ENCODE measurements at regions not wholly inside any gene's neighbourhood (a gene's known extent, or its start where the extent isn't known, plus 50 kb on each side); places are given as distances from the start of the nearest gene placed in this dataset.
"Not testable (repeated sequence)": the region's sequence is repeated elsewhere in the genome, so short reads cannot be mapped to it uniquely, and the experiment has no call there.

DNA sequence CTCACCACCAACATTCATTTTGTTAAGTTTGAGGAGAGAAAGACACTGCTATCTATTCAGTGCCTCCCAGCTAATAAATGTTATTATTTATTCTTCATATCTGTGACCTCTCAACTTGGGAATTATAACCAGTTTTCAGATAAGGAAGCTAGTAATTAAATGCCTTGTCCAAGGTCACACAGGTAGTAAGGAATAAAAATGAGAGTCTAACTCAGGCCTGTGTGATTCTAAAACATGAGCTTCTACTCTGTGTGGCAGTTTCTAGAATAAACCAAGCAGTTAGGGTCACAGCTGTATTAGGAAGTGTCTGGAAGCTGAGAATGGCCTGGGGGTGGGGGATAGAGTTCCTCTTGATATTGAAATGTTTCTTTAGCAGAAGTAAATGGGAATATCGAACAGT is 137.8 kb upstream of the LRATD1 start:
- no peak overlapping the region for H3K27ac ChIP-seq (ENCODE audit: low read length)
- BruUV-seq (replicated peaks): no TSS peak
- DNase-seq (ENCODE audit: low read depth, low spot score) (no peak), ATAC-seq (no peak)
- no peak overlapping the region for H3K4me3 ChIP-seq (ENCODE audit: low read depth in 2 of 2, low read length in 2 of 2)
- H3K27me3 ChIP-seq (ENCODE audit: control insufficient read depth, insufficient read depth, low read length): no peaks in the 10 kb centered on the region
- H3K36me3 ChIP-seq (ENCODE audit: control insufficient read depth, insufficient read depth, low read length): no peaks in the 10 kb centered on the region
- H3K9me3 ChIP-seq (ENCODE audit: control insufficient read depth, insufficient read depth, low read depth, low read length): no peaks in the 10 kb centered on the region
- intact Hi-C loops (cut with micrococcal nuclease; ENCODE audit: unreplicated experiment) (no loop called here), in situ Hi-C loops (cut with HindIII; ENCODE audit: low pct_unique_long_range_greater_than_20kb, low sequenced_read_pairs) (no loop called here)
- no peaks in the 10 kb centered on the region for H3K4me1 ChIP-seq (ENCODE audit: control insufficient read depth, insufficient read depth, low read length)
- TF ChIP-seq SIN3A (IDR thresholded peaks at IDR 0.05; ENCODE audit: borderline replicate concordance, insufficient read depth, low read depth, low read length): no peak
- TF ChIP-seq POLR2AphosphoS5 (IDR thresholded peaks at IDR 0.05; ENCODE audit: low read depth, low read length): no peak
- TF ChIP-seq, protein P1, sequence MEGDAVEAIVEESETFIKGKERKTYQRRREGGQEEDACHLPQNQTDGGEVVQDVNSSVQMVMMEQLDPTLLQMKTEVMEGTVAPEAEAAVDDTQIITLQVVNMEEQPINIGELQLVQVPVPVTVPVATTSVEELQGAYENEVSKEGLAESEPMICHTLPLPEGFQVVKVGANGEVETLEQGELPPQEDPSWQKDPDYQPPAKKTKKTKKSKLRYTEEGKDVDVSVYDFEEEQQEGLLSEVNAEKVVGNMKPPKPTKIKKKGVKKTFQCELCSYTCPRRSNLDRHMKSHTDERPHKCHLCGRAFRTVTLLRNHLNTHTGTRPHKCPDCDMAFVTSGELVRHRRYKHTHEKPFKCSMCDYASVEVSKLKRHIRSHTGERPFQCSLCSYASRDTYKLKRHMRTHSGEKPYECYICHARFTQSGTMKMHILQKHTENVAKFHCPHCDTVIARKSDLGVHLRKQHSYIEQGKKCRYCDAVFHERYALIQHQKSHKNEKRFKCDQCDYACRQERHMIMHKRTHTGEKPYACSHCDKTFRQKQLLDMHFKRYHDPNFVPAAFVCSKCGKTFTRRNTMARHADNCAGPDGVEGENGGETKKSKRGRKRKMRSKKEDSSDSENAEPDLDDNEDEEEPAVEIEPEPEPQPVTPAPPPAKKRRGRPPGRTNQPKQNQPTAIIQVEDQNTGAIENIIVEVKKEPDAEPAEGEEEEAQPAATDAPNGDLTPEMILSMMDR (IDR thresholded peaks at IDR 0.05): no peak
- TF ChIP-seq, protein P2, sequence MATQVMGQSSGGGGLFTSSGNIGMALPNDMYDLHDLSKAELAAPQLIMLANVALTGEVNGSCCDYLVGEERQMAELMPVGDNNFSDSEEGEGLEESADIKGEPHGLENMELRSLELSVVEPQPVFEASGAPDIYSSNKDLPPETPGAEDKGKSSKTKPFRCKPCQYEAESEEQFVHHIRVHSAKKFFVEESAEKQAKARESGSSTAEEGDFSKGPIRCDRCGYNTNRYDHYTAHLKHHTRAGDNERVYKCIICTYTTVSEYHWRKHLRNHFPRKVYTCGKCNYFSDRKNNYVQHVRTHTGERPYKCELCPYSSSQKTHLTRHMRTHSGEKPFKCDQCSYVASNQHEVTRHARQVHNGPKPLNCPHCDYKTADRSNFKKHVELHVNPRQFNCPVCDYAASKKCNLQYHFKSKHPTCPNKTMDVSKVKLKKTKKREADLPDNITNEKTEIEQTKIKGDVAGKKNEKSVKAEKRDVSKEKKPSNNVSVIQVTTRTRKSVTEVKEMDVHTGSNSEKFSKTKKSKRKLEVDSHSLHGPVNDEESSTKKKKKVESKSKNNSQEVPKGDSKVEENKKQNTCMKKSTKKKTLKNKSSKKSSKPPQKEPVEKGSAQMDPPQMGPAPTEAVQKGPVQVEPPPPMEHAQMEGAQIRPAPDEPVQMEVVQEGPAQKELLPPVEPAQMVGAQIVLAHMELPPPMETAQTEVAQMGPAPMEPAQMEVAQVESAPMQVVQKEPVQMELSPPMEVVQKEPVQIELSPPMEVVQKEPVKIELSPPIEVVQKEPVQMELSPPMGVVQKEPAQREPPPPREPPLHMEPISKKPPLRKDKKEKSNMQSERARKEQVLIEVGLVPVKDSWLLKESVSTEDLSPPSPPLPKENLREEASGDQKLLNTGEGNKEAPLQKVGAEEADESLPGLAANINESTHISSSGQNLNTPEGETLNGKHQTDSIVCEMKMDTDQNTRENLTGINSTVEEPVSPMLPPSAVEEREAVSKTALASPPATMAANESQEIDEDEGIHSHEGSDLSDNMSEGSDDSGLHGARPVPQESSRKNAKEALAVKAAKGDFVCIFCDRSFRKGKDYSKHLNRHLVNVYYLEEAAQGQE (IDR thresholded peaks at IDR 0.05; ENCODE audit: insufficient read depth in 1 of 2, low read depth in 2 of 2, low read length in 1 of 2): no peak
- TF ChIP-seq TCF7L2 (IDR thresholded peaks at IDR 0.05; ENCODE audit: low read depth, low read length): no peak
- CTCF ChIA-PET: no interaction called here
- POLR2A ChIA-PET: no interaction called here

DNA sequence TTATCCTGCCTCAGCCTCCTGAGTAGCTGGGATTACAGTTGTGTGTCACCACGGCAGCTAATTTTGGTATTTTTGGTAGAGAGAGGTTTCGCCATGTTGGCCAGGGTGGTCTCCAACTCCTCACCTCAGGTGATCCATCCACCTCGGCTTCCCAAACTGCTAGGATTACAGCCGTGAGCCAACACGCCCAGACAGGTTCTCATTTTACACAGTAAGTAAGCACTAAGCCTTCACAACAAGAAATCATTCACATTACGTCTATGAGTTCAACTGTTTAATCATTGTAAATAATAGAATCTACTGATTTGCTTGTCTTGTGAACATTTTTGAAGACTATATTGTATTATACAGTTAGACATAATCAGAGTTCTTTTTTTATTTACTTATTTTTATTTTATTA is 131.5 kb upstream of the LRATD1 start:
- no peak for DNase-seq (ENCODE audit: low read depth, low spot score)
- TF ChIP-seq, protein P2 (IDR thresholded peaks at IDR 0.05; ENCODE audit: insufficient read depth in 1 of 2, low read depth in 2 of 2, low read length in 1 of 2): no peak
- TF ChIP-seq TCF7L2 (IDR thresholded peaks at IDR 0.05; ENCODE audit: low read depth, low read length): no peak
- no peak for TF ChIP-seq SIN3A (IDR thresholded peaks at IDR 0.05; ENCODE audit: borderline replicate concordance, insufficient read depth, low read depth, low read length)
- TF ChIP-seq, protein P1 (IDR thresholded peaks at IDR 0.05): no peak
- no peak for TF ChIP-seq POLR2AphosphoS5 (IDR thresholded peaks at IDR 0.05; ENCODE audit: low read depth, low read length)
- in situ Hi-C loops (cut with HindIII; ENCODE audit: low pct_unique_long_range_greater_than_20kb, low sequenced_read_pairs) (no loop called here), intact Hi-C loops (cut with micrococcal nuclease; ENCODE audit: unreplicated experiment) (no loop called here)
- H3K4me3 ChIP-seq (ENCODE audit: low read depth in 2 of 2, low read length in 2 of 2): no peak overlapping the region
- ATAC-seq: no peak
- no peaks in the 10 kb centered on the region for H3K4me1 ChIP-seq (ENCODE audit: control insufficient read depth, insufficient read depth, low read length)
- POLR2A ChIA-PET: no interaction called here
- H3K27ac ChIP-seq (ENCODE audit: low read length): no peak overlapping the region
- no peaks in the 10 kb centered on the region for H3K36me3 ChIP-seq (ENCODE audit: control insufficient read depth, insufficient read depth, low read length)
- no TSS peak for BruUV-seq (replicated peaks)
- H3K9me3 ChIP-seq (ENCODE audit: control insufficient read depth, insufficient read depth, low read depth, low read length): no peaks in the 10 kb centered on the region
- CTCF ChIA-PET: no interaction called here
- H3K27me3 ChIP-seq (ENCODE audit: control insufficient read depth, insufficient read depth, low read length): no peaks in the 10 kb centered on the region

DNA sequence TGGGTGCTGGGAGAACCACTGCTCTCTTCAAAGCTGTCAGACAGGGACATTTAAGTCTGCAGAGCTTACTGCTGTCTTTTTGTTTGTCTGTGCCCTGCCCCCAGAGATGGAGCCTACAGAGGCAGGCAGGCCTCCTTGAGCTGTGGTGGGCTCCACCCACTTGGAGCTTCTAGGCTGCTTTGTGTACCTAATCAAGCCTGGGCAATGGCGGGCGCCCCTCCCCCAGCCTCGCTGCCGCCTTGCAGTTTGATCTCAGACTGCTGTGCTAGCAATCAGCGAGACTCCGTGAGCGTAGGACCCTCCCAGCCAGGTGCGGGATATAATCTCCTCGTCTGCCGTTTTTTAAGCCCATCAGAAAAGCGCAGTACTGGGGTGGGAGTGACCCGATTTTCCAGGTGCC is 125.6 kb upstream of the LRATD1 start:
- intact Hi-C loops (cut with micrococcal nuclease; ENCODE audit: unreplicated experiment); H3K9me3 ChIP-seq (ENCODE audit: control insufficient read depth, insufficient read depth, low read depth, low read length); H3K36me3 ChIP-seq (ENCODE audit: control insufficient read depth, insufficient read depth, low read length); CTCF ChIA-PET; POLR2A ChIA-PET; ATAC-seq; H3K4me3 ChIP-seq (ENCODE audit: low read depth in 2 of 2, low read length in 2 of 2); H3K27me3 ChIP-seq (ENCODE audit: control insufficient read depth, insufficient read depth, low read length); BruUV-seq (replicated peaks); H3K4me1 ChIP-seq (ENCODE audit: control insufficient read depth, insufficient read depth, low read length); in situ Hi-C loops (cut with HindIII; ENCODE audit: low pct_unique_long_range_greater_than_20kb, low sequenced_read_pairs); DNase-seq (ENCODE audit: low read depth, low spot score); H3K27ac ChIP-seq (ENCODE audit: low read length): not testable (repeated sequence)

Data from Panc1 (cell line).